ENCODE measurements at regions not wholly inside any gene's neighbourhood (a gene's known extent, or its start where the extent isn't known, plus 50 kb on each side); places are given as distances from the start of the nearest gene placed in this dataset.
"Not testable (repeated sequence)": the region's sequence is repeated elsewhere in the genome, so short reads cannot be mapped to it uniquely, and the experiment has no call there.

- no peak for DNase-seq (ENCODE audit: low read depth)
- H3K4me3 ChIP-seq (ENCODE audit: low read depth, low read length): no peak overlapping the region
- no peak for TF ChIP-seq CTCF (conservative IDR thresholded peaks at IDR 0.05; ENCODE audit: low read depth, low read length)
Measured at GRCh38 chr15:20642054-20642767, 100.6 kb upstream of the GOLGA6L6 start.

GRCh38 chr15:20640427-20640826 is 98.8 kb upstream of the GOLGA6L6 start:
- DNase-seq (ENCODE audit: low read depth): not testable (repeated sequence)

GRCh38 chr15:20639224-20639623 is 97.6 kb upstream of the GOLGA6L6 start:
- H3K4me3 ChIP-seq (ENCODE audit: low read depth, low read length); DNase-seq (ENCODE audit: low read depth): not testable (repeated sequence)

More at GRCh38 chr15:20640427-20640826, 98.8 kb upstream of the GOLGA6L6 start:
- H3K4me3 ChIP-seq (ENCODE audit: low read depth, low read length): not testable (repeated sequence)

- DNase-seq (ENCODE audit: low read depth); H3K4me3 ChIP-seq (ENCODE audit: low read depth, low read length): not testable (repeated sequence)
Measured at GRCh38 chr15:20637499-20637898, 95.9 kb upstream of the GOLGA6L6 start.

GRCh38 chr15:20629526-20629925 is 87.9 kb upstream of the GOLGA6L6 start:
- H3K4me3 ChIP-seq (ENCODE audit: low read depth, low read length); DNase-seq (ENCODE audit: low read depth): not testable (repeated sequence)

GRCh38 chr15:20628538-20628937 is 86.9 kb upstream of the GOLGA6L6 start:
- H3K4me3 ChIP-seq (ENCODE audit: low read depth, low read length); DNase-seq (ENCODE audit: low read depth): not testable (repeated sequence)

- not testable (repeated sequence) for DNase-seq (ENCODE audit: low read depth); H3K4me3 ChIP-seq (ENCODE audit: low read depth, low read length)
Measured at GRCh38 chr15:20625469-20625868, 83.9 kb upstream of the GOLGA6L6 start.

- DNase-seq (ENCODE audit: low read depth): peak; percentile 4
- H3K4me3 ChIP-seq (ENCODE audit: low read depth, low read length): not testable (repeated sequence)
Measured at GRCh38 chr15:20624085-20624484, 82.5 kb upstream of the GOLGA6L6 start.

GRCh38 chr15:20622117-20622516 is 80.5 kb upstream of the GOLGA6L6 start:
- not testable (repeated sequence) for DNase-seq (ENCODE audit: low read depth); H3K4me3 ChIP-seq (ENCODE audit: low read depth, low read length)

GRCh38 chr15:20614549-20614948 is 72.9 kb upstream of the GOLGA6L6 start:
- H3K4me3 ChIP-seq (ENCODE audit: low read depth, low read length); DNase-seq (ENCODE audit: low read depth): not testable (repeated sequence)

GRCh38 chr15:20612796-20613195 is 71.2 kb upstream of the GOLGA6L6 start:
- H3K4me3 ChIP-seq (ENCODE audit: low read depth, low read length); DNase-seq (ENCODE audit: low read depth): not testable (repeated sequence)

- not testable (repeated sequence) for DNase-seq (ENCODE audit: low read depth); H3K4me3 ChIP-seq (ENCODE audit: low read depth, low read length)
Measured at GRCh38 chr15:20612356-20612755, 70.8 kb upstream of the GOLGA6L6 start.

- DNase-seq (ENCODE audit: low read depth); H3K4me3 ChIP-seq (ENCODE audit: low read depth, low read length): not testable (repeated sequence)
Measured at GRCh38 chr15:20611667-20612290, 70.2 kb upstream of the GOLGA6L6 start.

- not testable (repeated sequence) for DNase-seq (ENCODE audit: low read depth); H3K4me3 ChIP-seq (ENCODE audit: low read depth, low read length)
Measured at GRCh38 chr15:20608179-20608578, 66.6 kb upstream of the GOLGA6L6 start.

- not testable (repeated sequence) for DNase-seq (ENCODE audit: low read depth); H3K4me3 ChIP-seq (ENCODE audit: low read depth, low read length)
Measured at GRCh38 chr15:20597245-20597644, 55.6 kb upstream of the GOLGA6L6 start.

GRCh38 chr15:20594219-20594618 is 52.6 kb upstream of the GOLGA6L6 start:
- H3K4me3 ChIP-seq (ENCODE audit: low read depth, low read length); DNase-seq (ENCODE audit: low read depth): not testable (repeated sequence)

- not testable (repeated sequence) for DNase-seq (ENCODE audit: low read depth)
Measured at GRCh38 chr15:20591936-20592335, 50.3 kb upstream of the GOLGA6L6 start.

More at GRCh38 chr15:20591936-20592335, 50.3 kb upstream of the GOLGA6L6 start:
- H3K4me3 ChIP-seq (ENCODE audit: low read depth, low read length): not testable (repeated sequence)
